ENCODE measurements at regions not wholly inside any gene's neighbourhood (a gene's known extent, or its start where the extent isn't known, plus 50 kb on each side); places are given as distances from the start of the nearest gene placed in this dataset.

- Mint-ChIP-seq H3K27me3 (ENCODE audit: low read depth) (no peaks in the 10 kb centered on the region; the same call in 1 of the 2 replicates), H3K4me1 (peaks cover 0 to 14% of the 10 kb centered on the region in 2 experiments; a peak in 2 of 4 replicates), H3K27ac (no peak overlapping the region; a peak in 1 of 7 replicates), H3K36me3 (ENCODE audit: insufficient read depth in 1 of 3, low read depth in 3 of 3) (no peaks in the 10 kb centered on the region), H3K4me3 (no peak overlapping the region), H3K9me3 (no peaks in the 10 kb centered on the region)
- no peak overlapping the region for H3K23ac ChIP-seq (ENCODE audit: insufficient read length, low read depth, low read length)
- no peak overlapping the region for H4K91ac ChIP-seq (ENCODE audit: insufficient read length, low read depth, low read length)
- H2BK120ac ChIP-seq (ENCODE audit: low read depth, low read length, poor library complexity, severe bottlenecking), result no peak overlapping the region
- H4K20me1 ChIP-seq (ENCODE audit: control insufficient read depth, insufficient read depth, insufficient read length), result no peaks in the 10 kb centered on the region
- no peaks in the 10 kb centered on the region for H3K79me2 ChIP-seq (ENCODE audit: insufficient read depth, low read length)
- H3K79me1 ChIP-seq (ENCODE audit: insufficient read depth, low read depth, low read length, poor library complexity, severe bottlenecking), result no peaks in the 10 kb centered on the region
- TF ChIP-seq CTCF (conservative IDR thresholded peaks at IDR 0.05), result no peak
- H3K18ac ChIP-seq (ENCODE audit: insufficient read length, low read depth, low read length), result no peak overlapping the region
- no peak overlapping the region for H3K56ac ChIP-seq (ENCODE audit: insufficient read length, low read depth, low read length)
- no peaks in the 10 kb centered on the region for H3K23me2 ChIP-seq (ENCODE audit: insufficient read length, low read depth, low read length, poor library complexity, severe bottlenecking)
- H2AFZ ChIP-seq (ENCODE audit: low read length), result no peak overlapping the region
- no peak overlapping the region for H3K27ac ChIP-seq (ENCODE audit: insufficient read length, low read depth, low read length)
- H3K14ac ChIP-seq (ENCODE audit: insufficient read depth, low read length), result no peak overlapping the region
- no peak overlapping the region for H2BK5ac ChIP-seq (ENCODE audit: insufficient read length, low read length)
- H4K5ac ChIP-seq (ENCODE audit: insufficient read length, low read depth, low read length), result no peak overlapping the region
- DNase-seq, result no peak
- H2BK15ac ChIP-seq (ENCODE audit: low read depth, low read length), result no peak overlapping the region
- H3K4me2 ChIP-seq (ENCODE audit: insufficient read depth, insufficient read length, low read length), result no peak overlapping the region
- H2BK20ac ChIP-seq (ENCODE audit: low read depth, low read length, poor library complexity, severe bottlenecking), result no peak overlapping the region
- no peak overlapping the region for H2AK5ac ChIP-seq (ENCODE audit: insufficient read length, low read length)
- no peaks in the 10 kb centered on the region for H3K27me3 ChIP-seq (ENCODE audit: insufficient read depth, low read length)
- no CpG with 5 or more reads among the region's 16 CpGs for WGBS (ENCODE audit: extremely low coverage, insufficient read length, low lambda C conversion rate)
- H3T11ph ChIP-seq (ENCODE audit: low read length), result no peak overlapping the region
- H2BK12ac ChIP-seq (ENCODE audit: insufficient read length, low read depth, low read length), result no peak overlapping the region
- no peak overlapping the region for H3K4ac ChIP-seq (ENCODE audit: low read depth, low read length)
- H3K9me3 ChIP-seq (ENCODE audit: control insufficient read depth, low read depth, low read length), result no peaks in the 10 kb centered on the region
- no peak overlapping the region for H4K8ac ChIP-seq (replicated peaks; ENCODE audit: insufficient read length, low read depth, low read length)
- no peak overlapping the region for H3K9ac ChIP-seq (ENCODE audit: extremely low read depth, insufficient read length, low read length)
- no peaks in the 10 kb centered on the region for H3K4me1 ChIP-seq (ENCODE audit: insufficient read depth, low read length)
Observed at GRCh38 chr20:57043669-57044268, 222.7 kb downstream of the BMP7 start.
